C4-2B (cell line): ENCODE measurements at regions not wholly inside any gene's neighbourhood (a gene's known extent, or its start where the extent isn't known, plus 50 kb on each side); places are given as distances from the start of the nearest gene placed in this dataset.

ENCODE experiments used
- H3K27ac ChIP-seq: fragments of 450-650 bp; 2 replicates; pipeline ENCODE4 v1.5.1; 2017
- ZFX ChIP-seq: fragments of 450-650 bp; IDR thresholded peaks from 2 replicates; pipeline ENCODE4 v1.6.1; 2017
- TF ChIP-seq, protein P1 (sequence below): fragments of 450-650 bp; conservative IDR thresholded peaks from 2 replicates; pipeline ENCODE4 v1.5.1; 2017; ENCODE audit warnings: mild to moderate bottlenecking

DNA sequence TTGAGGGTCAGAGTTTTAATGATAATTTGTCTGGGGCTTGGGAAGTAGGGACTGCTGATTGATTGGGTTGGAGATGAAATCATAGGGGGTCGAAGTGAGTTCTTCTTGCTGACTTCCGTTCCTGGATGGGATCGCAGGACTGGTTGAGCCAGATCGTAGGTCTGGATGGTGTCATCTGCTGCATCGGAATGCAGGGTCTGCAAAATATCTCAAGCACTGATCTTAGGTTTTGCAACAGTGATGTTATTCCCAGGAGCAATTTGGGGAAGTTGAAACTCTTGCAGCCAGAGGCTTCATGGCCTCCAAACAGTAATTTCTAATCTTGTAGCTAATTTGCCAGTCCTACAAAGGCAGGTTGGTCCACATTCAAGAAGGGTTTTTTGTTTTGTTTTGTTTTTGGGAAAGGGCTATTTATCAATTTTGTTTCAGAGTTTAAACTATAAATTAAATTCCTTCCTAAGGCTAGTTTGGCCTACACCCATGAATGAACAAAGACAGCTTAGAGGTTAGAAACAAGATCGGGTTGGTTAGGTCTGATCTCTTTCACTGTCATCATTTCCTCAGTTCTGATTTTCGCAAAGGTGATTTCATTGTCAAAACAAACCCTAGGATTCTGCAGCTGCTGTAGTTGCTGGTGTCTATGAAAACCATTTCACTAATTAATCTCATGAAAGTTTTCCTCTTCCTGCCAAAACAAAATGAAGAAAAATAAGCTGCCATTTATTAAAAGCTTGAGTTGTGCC, 388.0 kb downstream of the TMEM232 start:
- H3K27ac ChIP-seq: no peak overlapping the region
- TF ChIP-seq, protein P1, sequence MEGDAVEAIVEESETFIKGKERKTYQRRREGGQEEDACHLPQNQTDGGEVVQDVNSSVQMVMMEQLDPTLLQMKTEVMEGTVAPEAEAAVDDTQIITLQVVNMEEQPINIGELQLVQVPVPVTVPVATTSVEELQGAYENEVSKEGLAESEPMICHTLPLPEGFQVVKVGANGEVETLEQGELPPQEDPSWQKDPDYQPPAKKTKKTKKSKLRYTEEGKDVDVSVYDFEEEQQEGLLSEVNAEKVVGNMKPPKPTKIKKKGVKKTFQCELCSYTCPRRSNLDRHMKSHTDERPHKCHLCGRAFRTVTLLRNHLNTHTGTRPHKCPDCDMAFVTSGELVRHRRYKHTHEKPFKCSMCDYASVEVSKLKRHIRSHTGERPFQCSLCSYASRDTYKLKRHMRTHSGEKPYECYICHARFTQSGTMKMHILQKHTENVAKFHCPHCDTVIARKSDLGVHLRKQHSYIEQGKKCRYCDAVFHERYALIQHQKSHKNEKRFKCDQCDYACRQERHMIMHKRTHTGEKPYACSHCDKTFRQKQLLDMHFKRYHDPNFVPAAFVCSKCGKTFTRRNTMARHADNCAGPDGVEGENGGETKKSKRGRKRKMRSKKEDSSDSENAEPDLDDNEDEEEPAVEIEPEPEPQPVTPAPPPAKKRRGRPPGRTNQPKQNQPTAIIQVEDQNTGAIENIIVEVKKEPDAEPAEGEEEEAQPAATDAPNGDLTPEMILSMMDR: no peak
- no peak for TF ChIP-seq ZFX

DNA sequence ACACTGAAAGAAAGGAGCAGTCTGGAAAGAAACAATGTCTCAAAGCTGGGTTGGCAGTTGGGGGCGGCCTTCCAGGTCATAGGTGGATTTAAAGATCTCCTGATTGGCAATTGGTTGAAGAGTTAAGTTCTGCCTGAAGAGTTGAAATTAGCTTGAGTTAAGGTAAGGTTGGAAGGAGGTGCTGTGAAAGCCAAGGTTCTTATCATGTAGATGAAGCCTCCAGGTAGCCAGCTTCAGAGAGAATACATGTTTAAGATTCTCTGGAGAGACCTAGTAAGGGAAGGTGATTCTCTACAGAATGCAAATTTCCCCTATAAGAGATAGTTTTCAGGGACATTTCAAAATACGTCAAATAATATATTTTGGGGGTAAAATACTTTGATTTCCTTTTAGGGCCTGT, 387.1 kb downstream of the TMEM232 start:
- TF ChIP-seq, protein P1: no peak
- TF ChIP-seq ZFX: no peak

DNA sequence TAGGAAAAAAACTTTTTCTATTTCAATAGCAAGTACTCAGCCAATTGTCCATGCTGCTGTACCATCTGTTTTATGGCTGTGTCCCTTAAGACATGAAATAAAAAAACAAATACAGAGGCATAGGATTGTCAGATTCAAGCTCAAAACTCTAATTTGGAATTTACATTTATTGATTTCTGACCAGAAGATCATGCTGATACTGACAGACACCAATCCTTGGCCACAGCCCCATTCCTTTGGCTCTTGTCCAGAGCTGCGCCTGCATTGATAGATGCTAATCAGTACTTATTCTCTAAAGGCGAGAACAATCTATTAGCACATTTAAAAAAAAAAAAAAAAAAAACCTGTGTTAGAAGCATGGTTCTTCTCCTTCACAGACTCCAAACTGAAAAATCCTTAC, 384.6 kb downstream of the TMEM232 start:
- TF ChIP-seq ZFX: no peak
- TF ChIP-seq, protein P1: no peak

More for the DNA sequence above, 387.1 kb downstream of the TMEM232 start:
- no peak overlapping the region for H3K27ac ChIP-seq

DNA sequence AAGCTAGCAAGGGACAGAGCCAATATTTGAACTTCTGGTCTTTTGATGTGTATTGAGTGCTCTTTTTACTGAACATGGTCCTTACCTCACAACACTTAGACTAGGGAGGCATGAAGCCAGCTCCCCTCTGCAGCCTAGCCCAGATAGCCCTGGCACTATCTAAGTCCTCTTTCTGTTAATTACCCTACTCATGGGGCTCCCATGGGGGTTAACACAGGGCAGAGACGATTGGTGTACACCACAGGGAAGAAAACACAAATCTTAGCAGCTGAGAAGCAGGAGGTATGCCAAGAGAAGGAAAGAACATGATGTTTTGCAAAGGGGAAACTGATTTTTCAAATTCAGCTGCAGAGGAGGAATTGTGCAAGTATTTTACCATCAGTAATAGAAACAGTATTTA, 383.8 kb downstream of the TMEM232 start:
- TF ChIP-seq ZFX: no peak
- TF ChIP-seq, protein P1: no peak
- H3K27ac ChIP-seq: no peak overlapping the region

More for the DNA sequence above, 384.6 kb downstream of the TMEM232 start:
- H3K27ac ChIP-seq: no peak overlapping the region

DNA sequence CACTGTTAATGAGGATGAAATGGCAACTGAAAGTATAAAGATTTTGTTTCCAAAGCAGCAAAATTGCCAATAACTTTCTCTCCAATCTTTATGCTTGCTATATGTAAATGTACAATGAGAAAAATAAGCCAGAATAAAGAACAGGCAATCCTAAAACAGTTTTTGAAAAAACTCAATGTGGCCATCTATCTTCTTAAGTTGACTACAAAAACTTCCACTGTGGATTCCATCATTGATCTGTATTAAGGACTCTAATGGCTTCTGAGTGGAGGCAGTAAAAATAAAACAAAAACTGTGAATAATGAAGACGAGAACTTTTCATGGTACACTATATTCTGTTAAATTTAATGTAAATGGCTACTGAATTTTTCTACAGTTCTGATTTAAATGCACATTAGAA, 382.9 kb downstream of the TMEM232 start:
- TF ChIP-seq, protein P1: no peak
- TF ChIP-seq ZFX: no peak
- no peak overlapping the region for H3K27ac ChIP-seq

DNA sequence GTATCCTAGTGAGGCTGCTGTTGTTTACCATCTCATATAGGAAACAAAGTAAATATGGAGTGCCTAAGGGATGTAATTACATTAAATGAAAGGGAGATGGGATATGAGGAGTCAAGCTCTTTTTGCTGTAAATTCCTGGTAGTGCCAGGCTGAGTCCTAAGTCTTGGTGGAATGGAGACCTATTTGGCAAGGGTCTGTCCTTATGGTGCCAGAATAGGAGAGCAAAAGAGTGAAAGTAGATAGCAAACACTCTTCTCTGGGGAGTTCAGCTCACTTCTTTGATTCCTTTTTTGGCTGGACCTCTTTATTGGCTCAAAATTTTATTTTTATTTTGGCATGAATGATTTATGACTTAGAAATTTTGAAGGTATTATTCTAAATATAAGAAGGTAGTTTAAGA, 380.8 kb downstream of the TMEM232 start:
- TF ChIP-seq, protein P1: no peak
- TF ChIP-seq ZFX: no peak
- no peak overlapping the region for H3K27ac ChIP-seq

DNA sequence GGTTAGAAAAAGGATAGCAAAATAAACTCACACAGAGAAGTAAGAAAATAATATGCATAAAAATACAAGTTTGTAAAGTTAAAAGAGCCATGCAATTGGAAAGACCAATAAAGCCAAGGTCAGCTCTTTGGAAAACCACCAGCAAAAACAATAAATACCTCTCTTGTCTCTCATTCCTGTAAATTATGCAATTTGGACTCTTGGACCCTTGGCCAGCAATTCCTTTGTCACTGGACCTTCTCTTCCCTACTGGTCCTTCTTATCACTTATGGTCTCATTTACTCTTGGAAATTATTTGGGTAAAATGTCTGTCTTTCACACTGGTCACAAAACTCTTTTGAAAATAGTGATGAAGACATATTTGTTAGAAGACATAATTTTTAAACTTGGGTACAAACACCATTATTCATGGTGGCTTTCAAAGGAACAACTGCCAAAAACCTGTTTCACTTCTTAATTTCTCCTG, 379.5 kb downstream of the TMEM232 start:
- TF ChIP-seq, protein P1: no peak
- TF ChIP-seq ZFX: no peak

More for the DNA sequence above, 379.5 kb downstream of the TMEM232 start:
- H3K27ac ChIP-seq: no peak overlapping the region
